NCI-H748 treated with DMSO at 0.1 percent for 48 hours (cell line): ENCODE measurements at regions not wholly inside any gene's neighbourhood (a gene's known extent, or its start where the extent isn't known, plus 50 kb on each side); places are given as distances from the start of the nearest gene placed in this dataset.
"Not testable (repeated sequence)": the region's sequence is repeated elsewhere in the genome, so short reads cannot be mapped to it uniquely, and the experiment has no call there.

Source experiments
- DNase-seq: peaks from one replicate; lab custom pipeline; 2025; lab: John Stamatoyannopoulos, UW

DNA sequence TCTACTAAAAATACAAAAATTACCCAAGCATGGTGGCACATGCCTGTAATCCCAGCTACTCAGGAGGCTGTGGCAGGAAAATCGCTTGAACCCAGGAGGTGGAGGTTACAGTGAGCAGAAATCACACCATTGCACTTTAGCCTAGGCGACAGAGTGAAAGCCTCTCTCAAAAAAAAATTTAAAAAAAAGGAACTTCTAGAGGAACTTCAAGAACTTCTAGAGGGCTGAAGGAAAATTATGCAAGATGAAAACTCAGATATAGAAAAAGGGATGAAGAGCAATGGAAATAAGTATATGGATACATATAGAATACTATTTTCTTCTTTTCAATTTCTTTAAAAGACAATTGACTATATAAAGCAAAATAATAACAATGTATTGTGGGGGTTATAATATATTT, 51.2 kb upstream of the PRR5 start:
- no peak for DNase-seq

DNA sequence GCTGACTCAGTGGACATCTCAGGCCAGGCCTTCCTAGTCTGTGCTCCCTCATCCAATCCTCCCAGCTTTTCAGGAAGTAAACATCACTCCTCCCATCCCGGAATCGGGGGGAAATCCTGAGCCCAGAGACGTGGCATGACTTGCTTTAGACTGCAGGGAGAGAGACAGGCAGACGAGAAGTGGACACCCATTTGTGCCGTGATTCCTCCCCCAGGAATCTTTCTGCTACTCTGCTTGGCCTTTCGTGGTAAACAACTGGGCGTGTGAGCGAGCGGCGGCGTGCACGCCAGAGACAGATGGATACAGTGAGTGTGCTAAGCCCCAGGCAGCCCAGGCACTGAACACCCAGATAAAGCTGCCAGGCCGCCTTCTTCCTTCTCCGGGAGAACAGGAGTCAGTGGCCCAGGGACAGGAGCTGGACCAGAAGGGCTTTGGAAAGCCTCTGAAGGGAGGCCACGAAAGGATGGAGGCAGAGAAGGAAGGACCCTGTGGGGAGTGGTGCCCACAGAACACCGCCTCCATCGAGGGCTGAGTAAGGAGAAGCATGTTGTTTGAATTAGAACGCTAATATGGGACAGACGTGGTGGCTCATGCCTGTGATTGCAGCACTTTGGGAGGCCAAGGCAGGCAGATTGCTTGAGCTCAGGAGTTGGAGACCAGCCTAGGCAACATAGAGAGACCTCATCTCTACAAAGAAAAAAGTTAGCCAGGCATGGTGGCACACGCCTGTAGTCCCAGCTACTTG, 53.0 kb upstream of the PRR5 start:
- DNase-seq: no peak

DNA sequence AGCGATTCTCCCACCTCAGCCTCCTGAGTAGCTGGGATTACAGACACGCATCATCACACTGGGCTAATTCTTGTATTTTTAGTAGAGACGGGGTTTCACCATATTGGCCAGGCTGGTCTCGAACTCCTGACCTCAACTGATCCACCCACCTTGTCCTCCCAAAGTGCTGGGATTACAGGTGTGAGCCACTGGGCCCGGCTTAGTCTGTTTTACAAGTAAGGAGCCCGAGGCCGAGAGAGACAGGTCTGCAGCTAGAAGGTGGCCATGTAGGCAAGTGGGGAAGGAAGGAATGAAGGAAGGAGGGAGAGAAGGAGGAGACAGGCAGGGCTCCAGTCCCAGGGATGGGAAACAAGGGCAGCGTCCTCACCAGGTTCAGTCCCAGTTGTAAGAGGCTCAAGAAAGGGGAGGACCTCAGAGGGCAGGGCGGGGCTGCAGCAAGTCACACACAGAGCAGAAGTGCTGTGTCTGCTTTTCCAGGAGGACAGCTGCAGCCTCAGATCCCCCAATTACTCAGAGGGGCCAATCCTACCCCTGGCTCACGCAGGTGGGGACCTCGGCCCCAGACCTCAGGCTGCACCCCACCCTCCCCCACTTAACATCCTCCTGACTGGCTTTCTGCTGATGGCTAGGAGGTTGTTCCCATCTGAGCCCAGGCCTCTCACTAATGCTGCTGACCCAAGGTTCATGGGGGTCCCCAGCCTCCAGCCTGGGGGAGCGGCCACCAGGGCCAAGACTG, 53.8 kb upstream of the PRR5 start:
- no peak for DNase-seq

DNA sequence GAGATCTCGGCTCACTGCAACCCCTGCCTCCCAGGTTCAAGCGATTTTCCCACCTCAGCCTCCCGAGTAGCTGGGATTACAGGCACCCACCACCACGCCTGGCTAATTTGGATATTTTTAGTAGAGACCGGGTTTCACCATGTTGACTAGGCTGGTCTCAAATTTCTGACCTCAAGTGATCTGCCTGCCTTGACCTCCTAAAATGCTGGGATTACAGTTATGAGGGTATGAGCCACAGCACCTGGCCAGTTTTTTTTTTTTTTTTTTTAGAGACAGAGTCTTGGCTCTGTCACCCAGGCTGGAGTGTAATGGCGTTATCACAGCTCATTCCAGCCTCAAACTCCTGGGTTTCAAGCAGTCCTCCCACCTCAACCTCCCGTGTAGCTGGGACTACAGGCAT, 54.9 kb upstream of the PRR5 start:
- no peak for DNase-seq

DNA sequence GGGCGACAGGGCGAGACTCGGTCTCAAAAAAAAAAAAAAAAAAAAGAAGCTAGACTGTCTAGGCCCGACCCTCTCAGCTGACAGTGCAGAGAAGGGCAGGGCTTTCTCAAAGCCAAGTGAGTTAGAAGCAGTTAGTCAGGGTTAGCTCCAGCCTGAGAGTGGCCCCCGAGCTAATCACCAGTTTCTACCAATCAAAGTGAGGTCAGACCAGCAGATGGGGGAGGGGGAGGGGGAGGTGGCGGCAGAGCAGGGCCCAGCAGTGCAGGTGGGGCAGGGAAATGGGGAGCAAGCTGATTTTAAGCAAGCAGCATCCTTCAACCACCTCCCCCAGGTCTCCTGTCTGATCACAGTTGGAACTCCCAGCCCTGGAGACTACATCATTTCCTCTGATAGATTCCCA, 55.3 kb upstream of the PRR5 start:
- DNase-seq: no peak

DNA sequence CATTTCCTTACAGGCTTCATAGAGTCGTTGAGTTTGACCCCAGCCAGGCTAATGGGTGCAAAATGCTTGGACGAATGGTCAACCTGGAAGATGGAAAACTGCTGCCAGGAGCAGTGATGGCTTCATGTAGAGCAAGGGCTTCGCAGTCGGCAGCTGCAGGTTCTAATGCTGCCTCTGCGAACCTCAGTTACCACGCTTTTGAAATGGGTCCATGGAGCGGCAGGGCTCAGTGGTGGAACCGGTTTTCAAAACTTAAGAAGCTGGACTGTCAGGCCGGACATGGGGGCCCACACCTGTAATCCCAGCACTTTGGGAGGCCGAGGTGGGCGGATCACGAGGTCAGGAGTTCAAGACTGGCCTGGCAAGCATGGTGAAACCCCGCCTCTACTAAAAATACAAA, 55.9 kb upstream of the PRR5 start:
- no peak for DNase-seq

DNA sequence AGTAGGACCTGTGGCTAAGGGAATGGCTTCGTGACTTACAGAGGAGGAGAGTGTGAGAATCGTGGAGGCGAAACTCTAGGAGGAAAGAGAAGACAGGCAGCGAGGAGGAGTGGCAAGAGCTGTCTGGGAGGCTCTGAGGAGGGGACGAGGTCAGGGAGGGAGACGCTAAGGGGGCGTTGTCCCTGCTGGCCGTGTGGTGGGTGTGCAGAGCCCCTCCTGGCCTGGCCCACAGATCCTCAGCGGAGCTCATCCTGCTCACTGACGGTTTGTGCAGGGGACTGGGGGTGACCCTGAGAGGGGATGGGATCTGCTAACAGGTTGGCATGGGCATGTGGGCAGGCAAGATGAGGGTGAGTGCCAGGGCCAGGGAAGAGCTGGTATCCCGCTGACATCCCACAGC, 56.5 kb upstream of the PRR5 start:
- no peak for DNase-seq

DNA sequence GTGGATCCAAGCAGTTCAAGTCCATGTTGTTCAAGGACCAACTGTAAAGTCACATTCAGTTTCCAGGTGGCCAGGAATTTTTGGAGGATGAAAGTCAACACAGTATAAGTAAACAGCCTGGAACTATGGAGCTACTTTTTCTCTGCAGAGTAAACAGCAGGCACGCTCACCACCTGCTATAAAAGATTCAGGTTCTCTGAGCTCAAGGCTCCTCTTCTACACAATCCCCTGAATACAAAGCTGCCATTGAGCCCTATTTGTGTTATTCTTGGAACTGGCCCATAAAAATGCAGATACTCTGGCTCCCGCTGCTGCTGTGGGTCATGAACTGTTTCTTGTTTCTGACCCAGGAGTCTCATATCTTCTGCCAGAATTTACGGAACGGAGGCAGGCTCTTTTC, 56.9 kb upstream of the PRR5 start:
- DNase-seq: peak; percentile 71

DNA sequence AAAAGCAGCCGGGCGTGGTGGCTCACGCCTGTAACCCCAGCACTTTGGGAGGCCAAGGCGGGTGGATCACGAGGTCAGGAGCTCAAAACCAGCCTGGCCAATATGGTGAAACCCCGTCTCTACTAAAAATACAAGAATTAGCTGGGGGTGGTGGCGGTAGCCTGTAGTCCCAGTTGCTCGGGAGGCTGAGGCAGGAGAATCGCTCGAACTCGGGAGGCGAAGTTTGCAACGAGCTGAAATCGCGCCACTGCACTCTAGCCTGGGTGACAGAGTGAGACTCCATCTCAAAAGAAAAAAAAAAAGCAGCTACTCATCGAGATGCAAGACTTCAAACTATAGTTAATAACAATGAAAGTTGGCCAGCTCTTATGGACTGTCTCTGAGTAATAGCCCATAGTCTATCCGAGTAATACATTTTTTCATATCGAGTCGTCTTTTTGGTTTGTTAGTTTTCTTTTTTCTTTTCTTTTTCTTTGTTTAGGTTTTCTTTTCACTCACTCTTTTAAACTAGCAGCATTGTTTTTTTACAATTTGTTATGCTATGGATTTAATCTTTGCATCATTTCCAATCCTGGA, 58.4 kb upstream of the PRR5 start:
- DNase-seq: not testable (repeated sequence)

DNA sequence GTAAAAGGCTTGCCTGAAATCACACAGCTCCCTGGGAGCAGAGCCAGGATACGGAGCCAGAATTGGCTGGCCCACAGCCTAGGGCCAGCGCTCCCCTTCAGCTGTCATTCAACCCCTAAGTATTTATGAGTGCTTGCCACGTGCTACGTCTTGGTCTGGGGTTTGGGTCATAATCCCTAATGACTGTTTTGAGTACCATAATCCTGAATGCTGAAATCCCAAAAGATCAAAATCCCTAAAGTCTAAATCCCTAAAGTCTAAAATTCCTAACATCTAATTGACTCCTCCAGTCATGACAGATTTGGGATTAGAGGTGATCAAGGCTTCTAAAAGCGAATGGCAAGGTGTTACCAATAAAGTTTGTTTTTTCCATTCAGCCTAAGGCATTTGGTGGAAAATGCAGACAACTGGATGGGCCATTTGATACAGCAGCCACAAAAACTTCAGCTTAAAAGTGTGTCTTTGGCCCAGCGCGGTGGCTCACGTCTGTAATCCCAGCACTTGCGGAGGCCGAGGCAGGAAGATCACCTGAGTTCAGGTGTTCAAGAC, 59.8 kb upstream of the PRR5 start:
- DNase-seq: no peak

DNA sequence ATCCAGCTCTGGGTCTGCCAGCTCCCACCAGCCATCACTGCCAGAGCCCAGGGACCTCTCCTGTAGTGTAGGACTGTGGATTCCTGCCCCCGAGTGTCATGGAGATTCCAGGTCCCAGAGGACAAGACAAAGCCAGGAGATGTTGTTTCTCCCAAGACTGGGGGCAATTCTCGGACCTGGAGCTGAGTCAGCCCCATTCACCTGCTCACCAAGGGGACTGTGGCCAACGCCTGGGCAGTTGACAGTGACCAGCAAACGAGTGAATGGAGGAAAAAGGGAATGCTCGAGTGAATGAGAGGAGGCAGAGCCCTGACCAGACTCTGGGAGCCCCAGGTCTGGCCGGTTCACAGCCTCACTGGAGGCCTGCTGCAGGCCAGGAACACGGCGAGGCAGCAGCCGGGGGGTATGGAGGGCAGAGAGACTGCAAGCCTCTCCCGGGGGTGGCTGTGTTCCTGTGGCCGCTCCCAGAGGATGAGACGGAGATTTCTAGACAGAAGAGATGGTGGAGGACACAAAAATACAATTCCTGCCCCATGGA, 61.3 kb upstream of the PRR5 start:
- DNase-seq: no peak

DNA sequence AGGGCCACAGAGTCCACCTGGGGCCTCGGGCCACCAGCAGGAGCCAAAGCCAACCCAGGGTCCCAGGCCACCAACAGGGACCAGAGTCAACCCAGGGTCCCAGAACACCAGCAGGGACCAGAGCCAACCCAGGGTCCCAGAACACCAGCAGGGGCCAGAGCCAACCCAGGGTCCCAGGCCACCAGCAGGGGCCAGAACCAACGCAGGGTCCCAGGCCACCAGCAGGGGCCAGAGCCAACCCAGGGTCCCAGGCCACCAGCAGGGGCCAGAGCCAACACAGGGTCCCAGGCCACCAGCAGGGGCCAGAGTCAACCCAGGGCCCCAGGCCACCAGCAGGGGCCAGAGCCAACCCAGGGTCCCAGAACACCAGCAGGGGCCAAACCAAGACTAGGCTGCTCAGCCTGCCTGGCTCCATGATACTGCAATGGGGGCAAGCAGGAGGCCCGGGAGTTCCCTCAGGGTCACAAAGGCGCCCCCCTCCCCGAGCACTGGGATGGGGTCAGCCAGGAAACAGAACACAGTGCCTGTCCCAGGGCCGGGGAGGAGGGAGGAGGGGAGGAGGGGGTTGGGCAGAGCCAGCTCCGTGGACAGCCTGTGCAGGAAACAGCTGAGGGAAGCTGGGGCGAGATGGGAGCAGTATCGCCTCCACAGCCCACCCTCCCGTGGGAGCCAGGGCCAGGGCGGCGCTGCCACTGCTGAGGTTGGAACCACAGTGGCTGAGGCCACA, 62.0 kb upstream of the PRR5 start:
- DNase-seq: no peak

DNA sequence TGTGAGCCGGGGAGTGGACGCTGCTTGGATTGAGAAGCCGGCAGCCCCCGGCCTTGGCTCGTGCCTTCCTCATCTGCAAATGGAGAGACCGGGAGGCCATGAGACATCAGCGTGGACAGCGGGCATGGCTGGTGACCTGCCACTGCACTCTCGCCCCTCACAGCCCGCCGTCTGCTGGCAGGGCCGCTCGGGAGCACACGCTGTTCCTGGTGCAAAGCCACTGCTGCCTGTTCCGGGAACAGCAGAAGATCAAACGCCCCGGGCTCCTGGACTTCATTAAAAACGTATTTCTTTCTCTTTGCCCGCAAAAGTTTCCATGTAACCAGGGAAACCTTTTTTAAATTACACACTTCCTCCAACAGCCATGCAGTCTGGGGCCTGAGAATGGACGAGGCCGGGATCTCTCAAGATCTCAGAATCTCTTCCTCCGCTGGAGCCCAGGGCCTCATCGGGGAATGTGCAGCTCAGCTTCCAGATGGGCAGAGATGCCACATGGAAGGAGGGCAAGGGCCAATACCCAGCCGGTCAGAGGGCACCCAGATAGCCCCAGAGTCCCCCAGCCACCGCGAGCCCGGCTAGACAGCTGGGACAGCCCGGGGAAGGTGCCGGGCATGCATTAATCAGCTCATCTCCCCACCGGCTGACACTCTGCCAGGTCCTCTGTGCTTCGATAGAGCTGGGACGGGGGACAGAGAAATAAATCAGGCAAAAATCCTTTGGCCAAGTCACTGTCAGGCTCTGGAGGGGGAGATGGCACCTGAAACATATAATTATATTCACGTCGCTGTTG, 62.8 kb upstream of the PRR5 start:
- DNase-seq: no peak

DNA sequence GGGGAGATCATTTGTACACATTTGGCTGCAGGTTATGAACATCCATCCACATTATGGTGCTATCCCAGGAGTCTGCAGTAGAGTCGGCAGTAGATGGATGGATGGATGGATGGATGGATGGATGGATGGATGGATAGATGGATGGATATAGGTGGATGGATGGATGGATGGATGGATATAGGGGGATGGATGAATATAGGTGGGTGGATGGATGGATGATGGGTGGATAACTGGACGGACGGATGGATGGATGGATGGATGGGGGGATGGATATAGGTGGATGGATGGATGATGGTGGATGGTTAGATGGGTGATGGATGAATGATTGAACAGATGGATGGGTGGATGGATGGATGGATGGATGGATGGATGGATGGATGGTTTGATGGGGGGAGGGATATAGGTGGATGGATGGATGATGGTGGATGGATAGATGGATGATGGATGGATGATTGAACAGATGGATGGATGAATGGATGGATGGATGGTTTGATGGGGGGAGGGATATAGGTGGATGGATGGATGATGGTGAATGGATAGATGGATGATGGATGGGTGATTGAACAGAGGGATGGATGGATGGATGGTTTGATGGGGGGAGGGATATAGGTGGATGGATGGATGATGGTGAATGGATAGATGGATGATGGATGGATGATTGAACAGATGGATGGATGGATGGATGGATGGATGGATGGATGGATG, 65.3 kb upstream of the PRR5 start:
- not testable (repeated sequence) for DNase-seq

DNA sequence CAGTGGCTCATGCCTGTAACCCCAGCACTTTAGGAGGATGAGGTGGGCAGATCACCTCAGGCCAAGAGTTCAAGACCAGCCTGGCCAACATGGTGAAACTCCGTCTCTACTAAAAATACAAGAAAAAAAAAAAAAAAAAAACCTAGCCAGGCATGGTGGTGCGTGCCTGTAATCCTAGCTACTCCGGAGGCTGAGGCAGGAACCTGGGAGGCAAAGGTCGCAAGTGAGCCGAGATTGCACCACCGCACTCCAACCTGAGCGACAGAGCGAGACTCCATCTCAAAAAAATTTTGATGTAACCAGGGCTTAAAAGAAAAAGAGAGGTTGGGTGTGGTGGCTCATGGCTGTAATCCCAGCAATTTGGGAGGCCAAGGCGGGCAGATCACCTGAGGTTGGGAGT, 66.4 kb upstream of the PRR5 start:
- not testable (repeated sequence) for DNase-seq

DNA sequence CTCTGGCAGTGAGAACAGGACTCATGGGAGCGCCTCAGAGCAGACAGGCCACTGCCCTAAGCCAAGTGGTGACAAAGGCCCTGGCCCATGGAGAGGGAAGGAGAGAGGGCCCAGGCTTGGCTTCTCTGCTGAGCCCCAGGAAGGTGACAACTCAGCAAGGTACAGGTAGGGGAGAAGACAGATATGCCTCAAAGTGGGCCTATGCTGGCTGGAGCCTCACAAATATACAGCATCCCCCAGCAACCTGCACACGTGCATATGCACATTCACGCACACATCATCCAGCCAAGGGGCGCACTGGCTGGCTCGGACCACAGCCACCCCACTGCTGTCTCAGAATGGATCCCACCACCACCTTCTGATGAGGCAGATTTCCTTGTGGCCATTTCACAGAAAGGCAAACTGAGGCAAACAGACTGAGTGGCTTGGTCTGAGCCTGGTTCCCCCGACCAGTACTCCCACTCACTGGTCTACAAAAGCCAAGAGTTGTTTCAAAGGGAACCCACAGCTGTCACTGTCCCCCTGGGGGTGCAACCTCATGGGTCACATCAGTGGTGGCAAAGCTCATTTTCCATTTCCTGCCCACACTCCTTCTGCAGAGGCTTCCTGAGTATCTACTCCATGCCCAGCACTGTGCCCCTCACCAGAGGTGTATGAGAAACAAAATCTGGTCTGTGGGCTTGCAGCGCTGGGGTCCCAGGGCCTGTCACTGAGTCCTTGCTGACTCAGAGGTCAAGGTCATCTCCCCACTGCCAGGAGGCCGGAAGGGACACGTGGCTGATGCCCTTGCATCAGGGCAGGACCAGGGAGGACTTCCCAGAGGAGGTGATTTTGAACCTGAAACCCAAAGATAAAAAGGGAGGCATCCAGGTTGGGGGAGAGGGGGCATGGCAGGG, 67.3 kb upstream of the PRR5 start:
- DNase-seq: no peak

DNA sequence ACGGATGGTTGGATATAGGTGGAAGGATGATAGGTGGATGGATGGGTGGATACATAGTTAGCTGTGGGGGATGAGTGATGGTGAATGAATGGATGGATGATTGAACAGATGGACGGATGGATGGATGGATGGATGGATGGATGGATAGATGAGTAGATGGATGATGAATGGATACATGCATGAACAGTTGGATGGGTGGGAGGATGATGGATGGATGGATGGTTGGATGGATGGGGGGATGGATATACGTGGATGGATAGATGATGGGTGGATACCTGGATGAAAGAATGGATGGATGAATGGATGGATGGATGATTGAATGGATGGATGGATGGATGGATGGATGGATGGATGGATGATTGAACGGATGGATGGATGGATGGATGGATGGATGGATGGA, 68.4 kb upstream of the PRR5 start:
- DNase-seq: no peak

DNA sequence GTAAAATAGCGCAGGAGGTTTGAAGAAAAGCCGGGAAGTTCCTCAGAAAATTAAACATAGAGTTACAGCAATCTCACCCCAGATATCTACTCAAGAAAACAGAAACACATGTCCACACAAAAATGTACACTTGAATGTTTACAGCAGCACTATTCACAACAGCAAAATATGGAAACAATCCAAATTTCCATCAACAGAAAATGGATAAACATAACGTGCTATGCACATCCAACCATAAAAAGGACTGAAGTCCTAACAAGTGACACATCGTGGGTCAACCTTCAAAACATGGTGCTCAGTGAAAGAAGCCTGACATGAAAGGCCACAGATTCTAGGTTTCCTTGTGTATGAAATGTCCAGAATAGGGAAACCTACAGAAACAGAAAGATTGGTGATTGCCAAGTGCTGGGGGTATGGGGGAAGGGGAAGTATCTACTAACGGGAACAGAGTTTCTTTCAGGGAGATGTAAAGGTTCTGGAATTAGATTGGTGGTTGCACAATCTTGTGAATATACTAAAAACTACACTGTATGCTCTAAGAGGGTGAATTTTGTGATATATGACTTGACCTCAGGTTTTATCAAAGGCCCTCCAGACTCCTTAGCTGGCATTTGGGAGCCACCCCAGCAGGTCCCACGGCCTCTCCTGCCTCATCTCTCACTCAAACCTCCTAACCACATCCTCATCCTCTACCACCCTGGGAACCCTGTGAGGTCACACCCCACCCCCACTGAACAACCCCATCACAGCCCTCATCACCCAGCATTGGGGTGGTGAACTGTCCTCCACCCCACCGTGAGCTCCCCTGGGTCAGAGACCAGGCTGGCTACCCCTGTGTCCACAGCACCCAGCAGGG, 69.2 kb upstream of the PRR5 start:
- no peak for DNase-seq

DNA sequence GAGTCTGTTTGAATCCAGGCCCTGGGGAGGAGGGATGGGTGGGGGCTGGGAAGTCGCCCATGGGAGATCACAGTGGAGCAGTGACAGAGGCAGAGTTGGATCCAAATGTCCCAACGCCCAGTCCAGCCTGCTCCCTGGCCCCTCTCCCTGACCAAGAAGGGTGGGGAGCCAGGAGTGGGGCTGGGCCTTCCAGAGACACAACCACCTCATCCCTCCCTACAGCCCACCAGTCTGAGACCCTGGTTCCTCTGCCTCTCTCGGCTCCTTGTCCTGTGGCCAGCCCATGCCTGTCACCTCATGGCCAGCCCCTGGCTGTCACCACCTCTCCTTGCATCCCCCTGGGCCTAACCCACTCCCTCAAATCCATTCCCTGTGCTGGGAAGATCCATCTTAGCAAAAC, 71.2 kb upstream of the PRR5 start:
- DNase-seq: no peak
